Neuronal stem cell (in vitro differentiated cells): ENCODE measurements at regions not wholly inside any gene's neighbourhood (a gene's known extent, or its start where the extent isn't known, plus 50 kb on each side); places are given as distances from the start of the nearest gene placed in this dataset.
"Not testable (repeated sequence)": the region's sequence is repeated elsewhere in the genome, so short reads cannot be mapped to it uniquely, and the experiment has no call there.

Experiments
- DNase-seq: peaks from one replicate; pipeline ENCODE4 v3.0.0-alpha.2; 2013; ENCODE audit warnings: low spot score
- H2AFZ ChIP-seq: one replicate; pipeline ENCODE4 v1.6.1; 2013; ENCODE audit warnings: mild to moderate bottlenecking, low read length, inconsistent platforms
- H2AK5ac ChIP-seq: 2 replicates; pipeline ENCODE4 v1.6.1; 2013; ENCODE audit warnings: low read depth, mild to moderate bottlenecking, inconsistent platforms, low read length, moderate library complexity, mixed read lengths
- H2BK120ac ChIP-seq: 2 replicates; pipeline ENCODE4 v1.6.1; 2013; ENCODE audit warnings: low read depth, mild to moderate bottlenecking, inconsistent platforms, low read length, moderate library complexity, mixed read lengths
- H2BK12ac ChIP-seq: one replicate; pipeline ENCODE4 v1.6.1; 2013; ENCODE audit warnings: low read length, inconsistent platforms
- H2BK15ac ChIP-seq: 2 replicates; pipeline ENCODE4 v1.6.1; 2013; ENCODE audit warnings: mild to moderate bottlenecking, low read length, inconsistent platforms, mixed read lengths
- H2BK5ac ChIP-seq: one replicate; pipeline ENCODE4 v1.6.1; 2013; ENCODE audit warnings: inconsistent platforms, mild to moderate bottlenecking, low read length, moderate library complexity
- H3K14ac ChIP-seq: one replicate; pipeline ENCODE4 v1.6.1; 2013; ENCODE audit warnings: low read length, inconsistent platforms
- H3K18ac ChIP-seq: 2 replicates; pipeline ENCODE4 v1.6.1; 2013; ENCODE audit warnings: low read length, inconsistent platforms
- H3K23ac ChIP-seq: 2 replicates; pipeline ENCODE4 v1.6.1; 2013; ENCODE audit warnings: low read depth, mild to moderate bottlenecking, mixed read lengths, low read length, inconsistent platforms; ENCODE audit not compliant: poor library complexity
- H3K27ac ChIP-seq: replicated peaks from 3 replicates; pipeline ENCODE4 v1.5.1; 2013; ENCODE audit warnings: low read length, inconsistent platforms
- H3K27me3 ChIP-seq, 3 experiments: 2 replicates each; pipeline ENCODE4 v1.6.1; 2013; ENCODE audit warnings: low read length in 3 of 3, mild to moderate bottlenecking in 2 of 3, inconsistent platforms in 1 of 3, low read depth in 1 of 3, mixed read lengths in 1 of 3, moderate library complexity in 1 of 3; ENCODE audit not compliant: control insufficient read depth in 3 of 3, insufficient read depth in 3 of 3
- H3K36me3 ChIP-seq, 2 donors: replicated peaks in 1 of 2; 2 replicates each; pipeline ENCODE4 v1.6.1; 2013; ENCODE audit warnings: low read length in 2 of 2; ENCODE audit not compliant: control insufficient read depth in 2 of 2, insufficient read depth in 2 of 2
- H3K4ac ChIP-seq: 2 replicates; pipeline ENCODE4 v1.6.1; 2013; ENCODE audit warnings: inconsistent platforms, mild to moderate bottlenecking, low read length, moderate library complexity
- H3K4me1 ChIP-seq, 2 donors: 1 replicate in 1 of 2; 2 replicates in 1 of 2; pipeline ENCODE4 v1.6.1; 2013; ENCODE audit warnings: low read length in 2 of 2, low read depth in 1 of 2; ENCODE audit not compliant: control insufficient read depth in 2 of 2, insufficient read depth in 1 of 2
- H3K4me2 ChIP-seq: one replicate; pipeline ENCODE4 v1.6.1; 2013; ENCODE audit warnings: mild to moderate bottlenecking, low read length, inconsistent platforms; ENCODE audit not compliant: insufficient read depth, poor library complexity, severe bottlenecking
- H3K4me3 ChIP-seq, 2 donors: 2 replicates each; pipeline ENCODE4 v1.5.1; 2013; ENCODE audit warnings: low read length in 2 of 2, mild to moderate bottlenecking in 2 of 2, inconsistent platforms in 1 of 2, moderate library complexity in 1 of 2
- H3K79me1 ChIP-seq: one replicate; pipeline ENCODE4 v1.6.1; 2013; ENCODE audit warnings: low read depth, mild to moderate bottlenecking, inconsistent platforms, low read length, moderate library complexity
- H3K9ac ChIP-seq: one replicate; pipeline ENCODE4 v1.6.1; 2013; ENCODE audit warnings: mild to moderate bottlenecking, low read depth, low read length, inconsistent platforms; ENCODE audit not compliant: poor library complexity
- H3K9me3 ChIP-seq, 2 donors: replicated peaks in 1 of 2; 2 replicates each; pipeline versions ENCODE3 to v1.6.1; 2013; ENCODE audit warnings: low read length in 2 of 2, mild to moderate bottlenecking in 2 of 2, inconsistent platforms in 1 of 2, low read depth in 1 of 2, mixed read lengths in 1 of 2, moderate library complexity in 1 of 2; ENCODE audit not compliant: control insufficient read depth in 2 of 2, insufficient read depth in 1 of 2
- H4K8ac ChIP-seq: one replicate; pipeline ENCODE4 v1.6.1; 2013; ENCODE audit warnings: low read depth, mild to moderate bottlenecking, inconsistent platforms, low read length, moderate library complexity
- H4K91ac ChIP-seq: one replicate; pipeline ENCODE4 v1.6.1; 2013; ENCODE audit warnings: low read length, low read depth, mild to moderate bottlenecking, inconsistent platforms; ENCODE audit not compliant: poor library complexity
- WGBS, 2 donors: extraction: QIAGEN DNeasy Blood & Tissue Kit; methylation state at CpG; one replicate each; pipeline ENCODE4 v1.1.7; 2013; ENCODE audit warnings: missing lambda C conversion rate in 2 of 2, mixed read lengths in 1 of 2; ENCODE audit not compliant: insufficient read length in 2 of 2, insufficient replicate concordance in 1 of 2; ENCODE audit errors: extremely low coverage in 2 of 2; 5-methylcytosine and 5-hydroxymethylcytosine counted together

- H3K4ac ChIP-seq, H3K4me2 ChIP-seq, H3K79me1 ChIP-seq, H2BK5ac ChIP-seq, H3K9ac ChIP-seq, H3K36me3 ChIP-seq, H4K91ac ChIP-seq, H2BK120ac ChIP-seq, H3K4me3 ChIP-seq, H3K14ac ChIP-seq, H3K27ac ChIP-seq, H3K9me3 ChIP-seq, H3K27me3 ChIP-seq, H3K23ac ChIP-seq, H2BK12ac ChIP-seq, H3K18ac ChIP-seq, H3K4me1 ChIP-seq, H2AK5ac ChIP-seq, H2AFZ ChIP-seq, H4K8ac ChIP-seq, H2BK15ac ChIP-seq, DNase-seq: not testable (repeated sequence)
- no CpG with 5 or more reads among the region's 17 CpGs for WGBS, 2 donors
Measured at GRCh38 chr21:9659877-9660276, 861.5 kb upstream of the TPTE start.

- H3K27me3 ChIP-seq, H2BK5ac ChIP-seq, H3K4me1 ChIP-seq, H2AFZ ChIP-seq, H3K23ac ChIP-seq, H3K27ac ChIP-seq, H3K79me1 ChIP-seq, H3K4me2 ChIP-seq, H3K4me3 ChIP-seq, H4K91ac ChIP-seq, H2AK5ac ChIP-seq, H3K36me3 ChIP-seq, DNase-seq, H3K9me3 ChIP-seq, H2BK120ac ChIP-seq, H3K18ac ChIP-seq, H4K8ac ChIP-seq, H3K14ac ChIP-seq, H2BK12ac ChIP-seq, H2BK15ac ChIP-seq, H3K4ac ChIP-seq, H3K9ac ChIP-seq: not testable (repeated sequence)
- no CpG with 5 or more reads among the region's 18 CpGs for WGBS, 2 donors
Measured at GRCh38 chr21:9663914-9664729, 857.3 kb upstream of the TPTE start.

DNA sequence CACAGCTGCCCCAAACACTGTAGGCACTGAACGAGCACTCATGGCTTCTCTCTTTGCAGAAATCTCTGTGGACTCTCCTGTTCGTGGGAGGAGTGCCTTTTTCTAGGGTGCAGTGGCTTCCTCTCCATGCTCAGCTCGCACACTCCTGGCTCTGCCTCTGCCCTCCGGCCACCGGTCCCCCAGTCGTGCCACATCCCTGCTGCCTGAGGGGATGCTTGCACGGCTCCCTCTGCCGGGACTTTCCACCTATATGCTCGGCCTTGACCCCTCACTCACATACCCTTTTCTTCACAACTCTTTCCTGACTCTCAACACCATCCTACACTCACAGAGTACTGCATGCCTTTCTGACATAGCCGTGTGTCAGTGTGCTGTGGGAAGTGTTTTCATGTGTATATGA, 845.6 kb upstream of the TPTE start:
- no CpG with 5 or more reads among the region's 10 CpGs for WGBS, 2 donors
- H2BK120ac ChIP-seq, H3K36me3 ChIP-seq, H2BK12ac ChIP-seq, H3K79me1 ChIP-seq, H3K27ac ChIP-seq, H4K8ac ChIP-seq, DNase-seq, H3K27me3 ChIP-seq, H3K18ac ChIP-seq, H3K4me3 ChIP-seq, H2AK5ac ChIP-seq, H4K91ac ChIP-seq, H3K23ac ChIP-seq, H3K9me3 ChIP-seq, H3K9ac ChIP-seq, H2AFZ ChIP-seq, H2BK15ac ChIP-seq, H3K4me1 ChIP-seq, H3K4me2 ChIP-seq, H3K14ac ChIP-seq, H3K4ac ChIP-seq, H2BK5ac ChIP-seq: not testable (repeated sequence)

- not testable (repeated sequence) for H3K79me1 ChIP-seq, H3K4me2 ChIP-seq, H3K36me3 ChIP-seq, H2BK12ac ChIP-seq, DNase-seq, H3K9ac ChIP-seq, H3K27ac ChIP-seq, H2AK5ac ChIP-seq, H3K23ac ChIP-seq, H3K27me3 ChIP-seq, H4K8ac ChIP-seq, H2BK15ac ChIP-seq, H3K18ac ChIP-seq, H2AFZ ChIP-seq, H3K4ac ChIP-seq, H3K4me3 ChIP-seq, H3K9me3 ChIP-seq, H4K91ac ChIP-seq, H3K14ac ChIP-seq, H2BK5ac ChIP-seq, H3K4me1 ChIP-seq, H2BK120ac ChIP-seq
- no CpG with 5 or more reads among the region's 18 CpGs for whole genome bisulfite sequencing, 2 donors
Measured at GRCh38 chr21:9679029-9679428, 842.4 kb upstream of the TPTE start.
